ENCODE measurements at regions not wholly inside any gene's neighbourhood (a gene's known extent, or its start where the extent isn't known, plus 50 kb on each side); places are given as distances from the start of the nearest gene placed in this dataset.

- ATAC-seq (ENCODE audit: insufficient read depth, low FRiP score) (no peak), DNase-seq (no peak)
- WGBS, 2 donors = 49 to 74% methylated on average over 5 of the region's 5 CpGs
- H3K4me3 ChIP-seq = no peak overlapping the region
- TF ChIP-seq CTCF (IDR thresholded peaks at IDR 0.05; ENCODE audit: control extremely low read depth, extremely low read depth) = no peak
- no peak overlapping the region for H3K27ac ChIP-seq (ENCODE audit: low read depth in 1 of 2, low read length in 1 of 2)
- H3K9ac ChIP-seq (ENCODE audit: insufficient read depth in 1 of 2, low read length in 2 of 2) = no peak overlapping the region
- no peaks in the 10 kb centered on the region for H3K4me1 ChIP-seq (ENCODE audit: control insufficient read depth in 5 of 5, insufficient read depth in 5 of 5, low read length in 5 of 5)
- H3K36me3 ChIP-seq (ENCODE audit: control insufficient read depth in 4 of 4, insufficient read depth in 4 of 4, low read length in 4 of 4) = no peaks in the 10 kb centered on the region
- no peaks in the 10 kb centered on the region for H3K9me3 ChIP-seq (ENCODE audit: control insufficient read depth in 4 of 4, insufficient read depth in 3 of 4, low read length in 3 of 4)
- no peaks in the 10 kb centered on the region for H3K27me3 ChIP-seq (ENCODE audit: control insufficient read depth in 3 of 3, insufficient read depth in 3 of 3, low read length in 2 of 3)
Measured at GRCh38 chr5:18797222-18797621, 1163.0 kb downstream of the TAF11L14 start.

GRCh38 chr5:18798058-18798457 lies 1163.8 kb downstream of the TAF11L14 start:
- no peak overlapping the region for H3K27ac ChIP-seq (ENCODE audit: low read depth in 1 of 2, low read length in 1 of 2)
- H3K4me3 ChIP-seq = no peak overlapping the region
- DNase-seq = no peak
- H3K9me3 ChIP-seq (ENCODE audit: control insufficient read depth in 4 of 4, insufficient read depth in 3 of 4, low read length in 3 of 4) = no peaks in the 10 kb centered on the region
- WGBS, 2 donors = 68 to 76% methylated on average over 3 of the region's 3 CpGs
- no peak overlapping the region for H3K9ac ChIP-seq (ENCODE audit: insufficient read depth in 1 of 2, low read length in 2 of 2)
- TF ChIP-seq CTCF (IDR thresholded peaks at IDR 0.05; ENCODE audit: control extremely low read depth, extremely low read depth) = no peak
- no peak for ATAC-seq (ENCODE audit: insufficient read depth, low FRiP score)
- no peaks in the 10 kb centered on the region for H3K4me1 ChIP-seq (ENCODE audit: control insufficient read depth in 5 of 5, insufficient read depth in 5 of 5, low read length in 5 of 5)
- no peaks in the 10 kb centered on the region for H3K27me3 ChIP-seq (ENCODE audit: control insufficient read depth in 3 of 3, insufficient read depth in 3 of 3, low read length in 2 of 3)
- no peaks in the 10 kb centered on the region for H3K36me3 ChIP-seq (ENCODE audit: control insufficient read depth in 4 of 4, insufficient read depth in 4 of 4, low read length in 4 of 4)

GRCh38 chr5:18799482-18800128 lies 1165.3 kb downstream of the TAF11L14 start:
- Histone ChIP-seq H3K27ac (ENCODE audit: low read depth in 1 of 2, low read length in 1 of 2) (no peak overlapping the region), H3K9ac (ENCODE audit: insufficient read depth in 1 of 2, low read length in 2 of 2) (no peak overlapping the region), H3K4me3 (no peak overlapping the region), H3K4me1 (ENCODE audit: control insufficient read depth in 5 of 5, insufficient read depth in 5 of 5, low read length in 5 of 5) (no peaks in the 10 kb centered on the region), H3K9me3 (ENCODE audit: control insufficient read depth in 4 of 4, insufficient read depth in 3 of 4, low read length in 3 of 4) (no peaks in the 10 kb centered on the region), H3K36me3 (ENCODE audit: control insufficient read depth in 4 of 4, insufficient read depth in 4 of 4, low read length in 4 of 4) (no peaks in the 10 kb centered on the region), H3K27me3 (ENCODE audit: control insufficient read depth in 3 of 3, insufficient read depth in 3 of 3, low read length in 2 of 3) (no peaks in the 10 kb centered on the region)
- ATAC-seq (ENCODE audit: insufficient read depth, low FRiP score) = no peak
- no peak for TF ChIP-seq CTCF (IDR thresholded peaks at IDR 0.05; ENCODE audit: control extremely low read depth, extremely low read depth)
- 85% methylated on average over 6 of the region's 6 CpGs for WGBS, 2 donors
- DNase-seq = no peak
